GM13976 (cell line): ENCODE measurements at regions not wholly inside any gene's neighbourhood (a gene's known extent, or its start where the extent isn't known, plus 50 kb on each side); places are given as distances from the start of the nearest gene placed in this dataset.
A peak's percentile ranks its signal among the peaks of the same experiment; 100 is the strongest.

Experiments used
- DNase-seq: peaks from one replicate; pipeline ENCODE4 v3.0.0; 2012; ENCODE audit warnings: low spot score
- in situ Hi-C: fragments of 300-500 bp; cut with MboI; formaldehyde crosslinking; loops from one replicate; pipeline ENCODE4 v1.12.0; 2022; ENCODE audit warnings: low sequenced_read_pairs, mixed read lengths, inconsistent platforms; ENCODE audit not compliant: unreplicated experiment
- TF ChIP-seq, protein P1 (sequence below): IDR thresholded peaks from 2 replicates; pipeline ENCODE4 v1.5.1; 2012; ENCODE audit warnings: borderline replicate concordance, mild to moderate bottlenecking; ENCODE audit not compliant: insufficient read depth; ENCODE audit errors: extremely low read depth, missing control alignments, control extremely low read depth

DNA sequence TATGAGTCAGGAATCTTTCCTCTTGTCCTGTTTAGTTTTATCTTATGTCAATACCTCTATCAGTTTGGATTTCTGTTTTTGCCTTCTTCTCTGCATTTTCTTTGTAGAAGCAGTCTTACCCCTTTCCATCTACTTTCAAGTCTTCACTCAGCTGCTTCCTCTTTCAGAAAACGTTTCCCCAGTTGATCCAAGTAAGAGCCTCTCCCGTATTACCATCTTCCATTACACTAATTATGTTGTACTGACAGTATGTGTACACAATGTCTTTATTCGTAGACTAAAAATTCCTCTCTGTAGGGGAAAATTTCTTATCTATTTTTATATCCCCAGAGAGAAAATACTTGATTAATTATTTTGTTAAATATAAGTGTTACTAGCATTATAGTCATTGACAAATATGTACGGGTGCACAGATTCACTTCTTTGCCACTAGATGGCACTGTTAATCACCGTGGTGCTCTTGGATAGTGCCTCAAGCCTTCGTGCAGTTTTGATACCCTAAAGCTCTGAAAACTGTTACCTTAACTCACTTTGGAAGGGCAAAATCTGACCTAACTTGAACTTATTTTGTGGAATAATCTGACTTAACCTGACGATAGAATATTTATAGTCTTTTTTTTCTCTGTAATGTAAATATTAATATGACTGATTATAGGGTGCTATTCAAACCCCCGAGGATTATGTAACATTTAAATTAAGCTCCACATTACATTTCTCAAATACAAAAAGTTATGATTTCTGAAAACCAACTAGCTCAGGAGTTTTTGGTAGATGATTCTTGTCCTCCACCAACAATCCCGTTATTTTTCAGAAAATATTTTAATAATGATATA is 74.2 kb upstream of the POU1F1 start:
- TF ChIP-seq, protein P1, sequence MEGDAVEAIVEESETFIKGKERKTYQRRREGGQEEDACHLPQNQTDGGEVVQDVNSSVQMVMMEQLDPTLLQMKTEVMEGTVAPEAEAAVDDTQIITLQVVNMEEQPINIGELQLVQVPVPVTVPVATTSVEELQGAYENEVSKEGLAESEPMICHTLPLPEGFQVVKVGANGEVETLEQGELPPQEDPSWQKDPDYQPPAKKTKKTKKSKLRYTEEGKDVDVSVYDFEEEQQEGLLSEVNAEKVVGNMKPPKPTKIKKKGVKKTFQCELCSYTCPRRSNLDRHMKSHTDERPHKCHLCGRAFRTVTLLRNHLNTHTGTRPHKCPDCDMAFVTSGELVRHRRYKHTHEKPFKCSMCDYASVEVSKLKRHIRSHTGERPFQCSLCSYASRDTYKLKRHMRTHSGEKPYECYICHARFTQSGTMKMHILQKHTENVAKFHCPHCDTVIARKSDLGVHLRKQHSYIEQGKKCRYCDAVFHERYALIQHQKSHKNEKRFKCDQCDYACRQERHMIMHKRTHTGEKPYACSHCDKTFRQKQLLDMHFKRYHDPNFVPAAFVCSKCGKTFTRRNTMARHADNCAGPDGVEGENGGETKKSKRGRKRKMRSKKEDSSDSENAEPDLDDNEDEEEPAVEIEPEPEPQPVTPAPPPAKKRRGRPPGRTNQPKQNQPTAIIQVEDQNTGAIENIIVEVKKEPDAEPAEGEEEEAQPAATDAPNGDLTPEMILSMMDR: peak; percentile 83
- peak; percentile 59 for DNase-seq
- in situ Hi-C loops: loop anchor here (25.0 kb wide), 1 partner anchor 662 kb away; no protein-coding TSS in a partner anchor

DNA sequence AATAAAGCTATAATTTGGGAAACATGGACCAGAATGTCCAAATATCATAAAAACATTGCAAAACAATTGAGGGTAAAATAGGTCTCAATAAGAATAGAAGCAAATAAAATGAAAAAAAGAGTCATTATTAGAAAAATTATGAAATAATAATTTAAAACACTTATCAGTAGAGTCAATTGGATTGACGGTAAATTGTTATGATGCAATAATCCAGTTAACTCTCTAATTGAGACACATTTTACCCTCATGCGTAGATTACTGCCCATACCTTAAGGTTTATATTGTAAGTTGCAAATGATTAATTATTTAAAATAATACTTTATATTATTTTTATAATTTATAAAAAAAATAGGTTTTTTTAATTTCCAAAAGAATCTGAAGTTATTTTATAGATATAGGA is 73.4 kb upstream of the POU1F1 start:
- no peak for DNase-seq
- TF ChIP-seq, protein P1: no peak
- in situ Hi-C loops: loop anchor here (25.0 kb wide), 1 partner anchor 662 kb away; no protein-coding TSS in a partner anchor

DNA sequence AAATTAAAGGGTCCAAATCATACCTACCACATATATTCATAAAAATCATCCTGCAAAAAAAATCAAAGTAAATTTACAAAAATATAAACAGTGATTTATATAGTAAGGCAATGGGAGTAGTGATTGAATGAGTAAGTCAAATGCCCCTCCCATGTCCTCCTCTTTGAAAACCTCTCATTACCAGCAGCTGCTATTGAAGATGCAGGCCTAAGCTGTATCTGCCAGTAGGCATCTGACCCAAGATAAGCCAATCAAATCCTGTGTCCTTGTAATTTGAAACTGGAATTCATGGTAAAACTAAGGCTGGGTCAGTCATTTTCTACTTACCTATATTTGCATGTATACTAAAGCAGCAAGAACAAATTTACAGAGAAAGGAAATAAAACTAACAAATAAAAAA is 60.4 kb upstream of the POU1F1 start:
- DNase-seq: no peak
- in situ Hi-C loops: no loop called here
- TF ChIP-seq, protein P1: no peak

DNA sequence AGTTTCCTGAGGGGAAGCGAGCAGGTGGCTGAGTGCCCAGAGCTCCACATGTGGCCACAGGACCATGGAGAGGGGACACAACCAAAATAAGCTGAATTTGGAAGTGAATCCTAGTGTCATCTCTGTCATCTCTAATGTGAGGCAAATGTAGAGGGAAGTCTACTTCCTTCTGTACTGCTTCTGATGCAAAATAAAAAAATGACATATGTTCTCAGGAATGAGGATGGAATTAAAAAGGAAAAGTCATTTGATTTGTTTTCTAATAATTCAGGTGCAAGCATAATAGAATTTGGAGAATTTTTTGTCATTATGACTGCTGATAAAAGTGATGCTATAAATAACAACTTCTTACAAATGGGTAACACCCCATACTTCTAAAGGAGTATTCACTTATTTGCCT is 59.5 kb upstream of the POU1F1 start:
- no peak for DNase-seq
- in situ Hi-C loops: no loop called here
- TF ChIP-seq, protein P1: no peak

DNA sequence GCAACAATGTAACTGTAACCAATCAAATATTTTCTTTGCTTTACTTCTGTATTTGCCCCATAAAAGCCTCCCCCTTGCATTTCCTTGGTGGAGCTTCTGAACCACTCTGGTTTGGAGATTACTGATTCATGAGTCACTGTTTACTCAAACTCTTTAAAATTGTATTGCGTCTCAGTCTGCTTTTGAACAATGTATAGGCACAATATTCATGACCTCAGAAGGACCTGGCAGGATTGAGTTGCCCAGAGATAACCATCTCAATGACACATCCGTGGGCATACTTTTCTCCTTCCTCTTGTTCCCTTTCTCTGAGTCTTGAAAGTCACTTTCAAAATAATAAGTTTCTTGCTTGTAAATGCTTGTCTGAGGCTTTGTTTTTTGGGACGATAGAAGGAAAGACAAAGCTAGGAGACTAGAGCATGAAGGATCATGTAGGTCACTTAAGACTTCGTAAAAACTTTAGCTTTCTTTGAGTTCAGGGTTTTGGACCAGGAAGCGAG is 57.1 kb upstream of the POU1F1 start:
- TF ChIP-seq, protein P1: no peak
- DNase-seq: no peak
- in situ Hi-C loops: no loop called here

DNA sequence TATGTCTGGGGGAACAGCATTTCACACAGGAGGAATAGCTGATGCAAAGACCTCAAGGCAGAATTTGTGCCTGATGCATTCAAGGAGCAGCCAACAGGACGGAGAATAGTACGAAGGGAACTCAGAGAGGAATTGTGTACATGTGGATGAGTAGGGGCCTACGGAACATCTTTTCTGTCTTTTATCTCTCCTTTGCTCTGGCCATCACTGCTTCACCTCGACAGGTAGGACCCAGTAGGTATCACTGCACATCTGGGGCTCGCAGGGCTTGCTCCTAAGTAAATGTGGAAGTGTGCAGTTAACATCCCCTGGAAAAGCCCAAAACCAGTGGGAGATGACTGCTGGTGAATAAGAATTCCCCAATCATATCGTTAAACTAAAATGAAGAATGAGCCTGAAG is 56.4 kb upstream of the POU1F1 start:
- in situ Hi-C loops: no loop called here
- TF ChIP-seq, protein P1: no peak
- no peak for DNase-seq
